Gastroesophageal sphincter (tissue), 3 donors: ENCODE measurements at regions not wholly inside any gene's neighbourhood (a gene's known extent, or its start where the extent isn't known, plus 50 kb on each side); places are given as distances from the start of the nearest gene placed in this dataset.

Experiments used
- CTCF ChIP-seq, 4 experiments: fragments of 200-600 bp in 2 of 4; fragments of 450-650 bp in 2 of 4; sonication (generic) in 1 of 4; IDR thresholded peaks; one replicate each; pipeline ENCODE4 v1.5.1; 2017 to 2019; ENCODE audit warnings: antibody characterized with exemption in 4 of 4, mild to moderate bottlenecking in 2 of 4, moderate library complexity in 2 of 4
- EP300 ChIP-seq: sonication (generic); formaldehyde crosslinking; IDR thresholded peaks from one replicate; pipeline ENCODE4 v1.6.1; 2017; ENCODE audit warnings: antibody characterized with exemption, mild to moderate bottlenecking
- POLR2A ChIP-seq, 2 donors: fragments of 450-650 bp; IDR thresholded peaks; one replicate each; pipeline ENCODE4 v1.6.1; 2017; ENCODE audit warnings: antibody characterized with exemption in 2 of 2, mild to moderate bottlenecking in 2 of 2, moderate library complexity in 1 of 2
- POLR2AphosphoS5 ChIP-seq: sonication (generic); formaldehyde crosslinking; IDR thresholded peaks from one replicate; pipeline ENCODE4 v1.6.1; 2017; ENCODE audit warnings: antibody characterized with exemption

DNA sequence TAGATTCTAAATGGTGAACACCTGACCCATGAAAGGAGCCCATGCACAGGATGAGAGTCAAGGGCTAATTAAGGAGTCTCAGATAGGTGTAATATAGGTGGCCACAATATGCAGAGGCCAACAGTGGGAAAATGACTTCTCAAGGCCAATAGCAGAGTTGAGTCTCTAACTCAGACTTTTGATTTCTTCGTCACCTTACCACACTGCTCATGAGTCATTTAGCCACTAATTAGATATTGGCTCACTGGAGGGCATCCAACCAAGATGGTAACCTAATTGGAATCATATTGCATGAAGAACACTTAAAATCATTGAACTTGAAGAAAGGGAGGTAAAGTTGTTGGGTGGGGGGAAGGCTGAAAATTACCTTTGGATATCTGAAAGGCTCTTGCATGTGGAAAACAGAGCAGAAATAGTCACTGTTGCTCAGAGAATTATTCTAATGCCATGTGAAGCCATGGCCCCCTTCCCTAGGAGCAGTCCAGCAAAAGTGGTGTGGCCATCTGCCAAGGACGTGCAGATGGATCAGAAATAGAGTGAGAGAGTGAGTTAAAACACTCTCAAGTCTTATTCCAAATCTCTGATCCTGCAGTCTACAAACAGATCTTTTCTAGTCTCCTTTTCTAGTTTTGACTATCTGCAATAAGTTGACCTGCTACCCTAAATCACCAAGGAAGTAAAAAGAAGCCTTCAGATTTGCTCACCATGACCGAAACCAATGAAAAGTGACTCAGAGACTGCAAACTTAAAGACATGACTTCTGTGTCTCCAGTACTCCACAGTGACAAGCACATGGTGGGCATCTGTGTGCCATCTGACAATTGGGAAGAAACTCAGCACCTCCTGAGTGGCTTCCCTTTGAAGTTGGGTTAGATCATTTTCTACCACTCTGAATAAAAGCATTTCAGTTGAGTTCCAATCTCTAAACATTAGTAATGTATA lies 93.9 kb upstream of the C1QTNF7 start:
- no peak for TF ChIP-seq CTCF (IDR thresholded peaks at IDR 0.05)
- TF ChIP-seq POLR2AphosphoS5 = no peak
- no peak for TF ChIP-seq EP300
- no peak for TF ChIP-seq POLR2A (IDR thresholded peaks at IDR 0.05)
